HepG2 (cell line): ENCODE measurements at regions not wholly inside any gene's neighbourhood (a gene's known extent, or its start where the extent isn't known, plus 50 kb on each side); places are given as distances from the start of the nearest gene placed in this dataset.

Experiments used
- ATAC-seq: fragments of 200-7000 bp; cut with Tn5 transposase; 3 replicates; pipeline ENCODE4 v1.9.1; 2020; ENCODE audit warnings: mild to moderate bottlenecking, moderate library complexity
- BruUV-seq: library from RNA; stranded (reverse); fragments of 400-500 nt; replicated peaks from 2 replicates; lab custom pipeline; 2021; lab: Mats Ljungman, UMichigan
- CTCF ChIA-PET: fragments of 300-600 bp; formaldehyde crosslinking; extraction: SDS; loops from one replicate; lab custom pipeline; 2021; ENCODE audit warnings: low total read pairs, inconsistent platforms, low intra/inter-chr PET ratio; lab: Yijun Ruan, JAX
- POLR2A ChIA-PET: fragments of 350-600 bp; sonication (Branson Sonifier 250); formaldehyde crosslinking; loops from one replicate; lab custom pipeline; 2020; ENCODE audit warnings: antibody characterized with exemption, inconsistent platforms; lab: Yijun Ruan, JAX
- DNase-seq: peaks from one replicate; pipeline ENCODE4 v3.0.0-alpha.2; 2015; ENCODE audit warnings: low spot score
- FAIRE-seq: peaks from 3 replicates; lab custom pipeline; 2011; peaks lifted over from hg19 to GRCh38; lab: Jason Lieb, UNC
- H2AFZ ChIP-seq: one replicate; pipeline ENCODE4 v1.6.1; 2011; ENCODE audit warnings: low read length, inconsistent platforms
- H3K27ac ChIP-seq: fragments of 300-600 bp; 3 replicates; pipeline ENCODE4 v1.8.0; 2011; ENCODE audit warnings: mixed run types, mild to moderate bottlenecking, mixed read lengths, low read length, inconsistent platforms; ENCODE audit not compliant: insufficient read depth; ENCODE audit errors: extremely low read length
- H3K27me3 ChIP-seq, 2 experiments: fragments of 200-600 bp in 1 of 2; 2 replicates in 1 of 2; 3 replicates in 1 of 2; pipeline versions ENCODE4 v1.6.0 to v1.8.0; 2011; ENCODE audit warnings: low read length in 2 of 2, mild to moderate bottlenecking in 2 of 2, moderate library complexity in 2 of 2, inconsistent platforms in 1 of 2; ENCODE audit not compliant: insufficient read depth in 2 of 2, control insufficient read depth in 1 of 2
- H3K36me3 ChIP-seq, 2 experiments: fragments of 200-600 bp in 1 of 2; replicated peaks in 1 of 2; 2 replicates in 1 of 2; 3 replicates in 1 of 2; pipeline versions ENCODE4 v1.5.1 to v1.8.0; 2011; ENCODE audit warnings: low read length in 2 of 2, inconsistent platforms in 1 of 2; ENCODE audit not compliant: insufficient read depth in 2 of 2, control insufficient read depth in 1 of 2
- H3K4me1 ChIP-seq: 2 replicates; pipeline ENCODE4 v1.5.1; 2012; ENCODE audit warnings: low read length, inconsistent platforms; ENCODE audit not compliant: insufficient read depth
- H3K4me2 ChIP-seq: 2 replicates; pipeline ENCODE4 v1.6.0; 2011; ENCODE audit warnings: low read depth, low read length, inconsistent platforms
- H3K4me3 ChIP-seq, 3 experiments: fragments of 200-600 bp in 1 of 3; sonication (generic), shearing (Covaris generic) in 1 of 3; replicated peaks in 1 of 3; 2 replicates each; pipeline ENCODE4 v1.5.1; 2011 to 2016; ENCODE audit warnings: low read length in 3 of 3, inconsistent platforms in 2 of 3, low read depth in 2 of 3, mild to moderate bottlenecking in 2 of 3, control low read depth in 1 of 3, mixed read lengths in 1 of 3; ENCODE audit not compliant: insufficient read depth in 1 of 3
- H3K79me2 ChIP-seq: one replicate; pipeline ENCODE4 v1.6.1; 2011; ENCODE audit warnings: low read length, inconsistent platforms; ENCODE audit not compliant: insufficient read depth
- H3K9ac ChIP-seq: 2 replicates; pipeline ENCODE4 v1.6.0; 2011; ENCODE audit warnings: mild to moderate bottlenecking, low read depth, low read length, inconsistent platforms; ENCODE audit not compliant: insufficient read depth
- H3K9me3 ChIP-seq: 2 replicates; pipeline ENCODE4 v1.5.1; 2012; ENCODE audit warnings: mild to moderate bottlenecking, low read length
- H4K20me1 ChIP-seq: 2 replicates; pipeline ENCODE4 v1.6.0; 2011; ENCODE audit warnings: inconsistent platforms, mild to moderate bottlenecking, low read length, moderate library complexity; ENCODE audit not compliant: insufficient read depth
- EP300 ChIP-seq, 3 experiments: sonication (generic) in 1 of 3; formaldehyde crosslinking in 1 of 3; IDR thresholded peaks; 2 replicates each; pipeline versions ENCODE4 v1.5.1 to v1.6.1; 2011 to 2020; ENCODE audit warnings: low read depth in 2 of 3, low read length in 2 of 3, borderline replicate concordance in 1 of 3, improper control_type of control experiment in 1 of 3, mild to moderate bottlenecking in 1 of 3, missing genetic modification reagents in 1 of 3, moderate library complexity in 1 of 3
- FOXK2 ChIP-seq: fragments of 450-650 bp; IDR thresholded peaks from 2 replicates; pipeline ENCODE4 v1.6.1; 2016
- GABPB1 ChIP-seq: IDR thresholded peaks from 2 replicates; pipeline ENCODE4 v1.6.1; 2016; ENCODE audit warnings: mild to moderate bottlenecking, missing genetic modification reagents, moderate library complexity, missing compliant biosample characterization
- GFI1 ChIP-seq: sonication (generic); formaldehyde crosslinking; IDR thresholded peaks from 2 replicates; pipeline ENCODE4 v1.5.0; 2020; ENCODE audit warnings: missing genetic modification reagents, mild to moderate bottlenecking, borderline replicate concordance
- HIC2 ChIP-seq: sonication (generic); formaldehyde crosslinking; IDR thresholded peaks from 2 replicates; pipeline ENCODE4 v1.9.0; 2022; ENCODE audit warnings: low read depth, missing genetic modification reagents
- IRF1 ChIP-seq: sonication (generic); formaldehyde crosslinking; IDR thresholded peaks from 2 replicates; pipeline ENCODE4 v1.4.0; 2020; ENCODE audit warnings: low read depth, mild to moderate bottlenecking, missing genetic modification reagents
- JARID2 ChIP-seq: sonication (generic); formaldehyde crosslinking; IDR thresholded peaks from 2 replicates; pipeline ENCODE4 v1.8.1; 2023; ENCODE audit warnings: missing genetic modification reagents, inconsistent platforms; ENCODE audit not compliant: insufficient replicate concordance
- KDM3A ChIP-seq: IDR thresholded peaks from 2 replicates; pipeline ENCODE4 v1.6.1; 2018; ENCODE audit warnings: low read depth, missing compliant biosample characterization
- KLF15 ChIP-seq: sonication (generic); formaldehyde crosslinking; IDR thresholded peaks from 2 replicates; pipeline ENCODE4 v1.8.1; 2023; ENCODE audit warnings: borderline replicate concordance, mild to moderate bottlenecking, inconsistent platforms, missing genetic modification reagents, mixed read lengths
- MIER3 ChIP-seq: IDR thresholded peaks from 2 replicates; pipeline ENCODE4 v1.6.1; 2016; ENCODE audit warnings: missing compliant biosample characterization, borderline replicate concordance
- PAX8 ChIP-seq: sonication (generic); formaldehyde crosslinking; IDR thresholded peaks from 2 replicates; pipeline ENCODE4 v1.8.0; 2022; ENCODE audit warnings: mild to moderate bottlenecking, missing genetic modification reagents, borderline replicate concordance
- RFXANK ChIP-seq: IDR thresholded peaks from 2 replicates; pipeline ENCODE4 v1.6.1; 2016
- SCMH1 ChIP-seq: sonication (generic); formaldehyde crosslinking; IDR thresholded peaks from 2 replicates; pipeline ENCODE4 v1.9.0; 2021; ENCODE audit warnings: missing genetic modification reagents, mild to moderate bottlenecking, borderline replicate concordance
- TCF7 ChIP-seq: sonication (generic); IDR thresholded peaks from 2 replicates; pipeline ENCODE4 v1.6.1; 2016; ENCODE audit warnings: antibody characterized with exemption, low read depth
- THYN1 ChIP-seq: sonication (generic); formaldehyde crosslinking; IDR thresholded peaks from 2 replicates; pipeline ENCODE4 v1.8.1; 2023; ENCODE audit warnings: low read depth, mild to moderate bottlenecking, moderate library complexity, missing genetic modification reagents, borderline replicate concordance
- ZNF577 ChIP-seq: sonication (generic); formaldehyde crosslinking; IDR thresholded peaks from 2 replicates; pipeline ENCODE4 v1.4.0; 2020; ENCODE audit warnings: mild to moderate bottlenecking, low read depth, missing genetic modification reagents, borderline replicate concordance
- ZNF605 ChIP-seq: sonication (generic); formaldehyde crosslinking; IDR thresholded peaks from 2 replicates; pipeline ENCODE4 v1.8.0; 2022; ENCODE audit warnings: mild to moderate bottlenecking, missing genetic modification reagents
- ZNF703 ChIP-seq: sonication (generic); formaldehyde crosslinking; IDR thresholded peaks from 2 replicates; pipeline ENCODE4 v1.5.1; 2020; ENCODE audit warnings: missing genetic modification reagents, mild to moderate bottlenecking, moderate library complexity, borderline replicate concordance
- WGBS: methylation state at CpG from one replicate; pipeline ENCODE4 v1.1.6; 2017; ENCODE audit warnings: low lambda C conversion rate; 5-methylcytosine and 5-hydroxymethylcytosine counted together
- in situ Hi-C: cut with HindIII; loops from 2 replicates; pipeline ENCODE4 v1.10.0; 2017; ENCODE audit warnings: low pct_unique_long_range_greater_than_20kb; ENCODE audit not compliant: extremely low pct_ligation_motif_present
- intact Hi-C: fragments of 100-400 bp; cut with micrococcal nuclease; formaldehyde crosslinking; loops from one replicate; pipeline ENCODE4 v1.10.0; 2022; ENCODE audit not compliant: unreplicated experiment
- TF ChIP-seq, protein P1 (sequence below): IDR thresholded peaks from 2 replicates; pipeline ENCODE4 v1.6.1; 2016; ENCODE audit warnings: missing genetic modification reagents, missing compliant biosample characterization

DNA sequence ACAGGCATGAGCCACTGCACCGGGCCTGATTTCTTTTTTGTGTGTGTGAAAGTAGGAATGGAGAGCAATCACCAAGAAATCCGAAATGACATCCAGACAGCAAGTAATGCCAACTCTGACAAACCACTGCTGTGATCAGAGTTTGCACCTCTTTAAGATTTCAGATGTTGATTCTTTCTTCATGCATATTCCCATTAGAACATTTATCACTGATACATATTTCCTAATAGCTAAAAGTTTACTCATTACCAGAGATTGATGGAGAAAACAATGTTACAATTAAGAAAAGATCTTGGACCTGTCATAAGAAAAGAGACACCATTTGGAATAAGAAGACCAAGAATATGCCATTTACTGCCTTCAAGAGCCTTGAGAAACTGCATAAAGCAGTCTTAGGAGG is 217.0 kb upstream of the MGAT4C start (continued):
- TF ChIP-seq HIC2 (CRISPR knock-in tag) (no peak), SCMH1 (CRISPR knock-in tag) (no peak), GFI1 (CRISPR knock-in tag) (no peak), FOXK2 (no peak), JARID2 (CRISPR knock-in tag) (no peak)

DNA sequence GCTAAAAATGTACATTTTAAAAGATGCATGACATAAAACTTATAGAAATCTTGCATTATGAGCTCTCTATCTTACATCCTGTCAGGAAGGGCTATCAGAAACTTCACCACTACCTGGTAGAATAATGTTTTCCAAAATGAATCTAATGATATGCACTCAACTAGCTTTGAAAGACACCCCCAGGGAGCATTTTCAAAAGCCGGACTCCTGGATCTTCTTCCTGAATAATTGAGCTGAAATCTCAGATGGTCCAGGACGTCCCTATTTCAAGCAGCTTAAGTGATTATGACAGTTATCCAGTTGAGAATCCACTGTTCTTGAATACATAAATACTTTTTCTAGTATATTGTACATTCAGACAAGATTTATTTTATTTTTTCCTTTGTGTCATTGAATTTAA is 200.6 kb upstream of the MGAT4C start:
- H3K9ac ChIP-seq, result no peak overlapping the region
- TF ChIP-seq MIER3 (no peak), RFXANK (CRISPR knock-in tag) (no peak), GABPB1 (CRISPR knock-in tag) (no peak), TCF7 (no peak), ZNF577 (no peak), ZNF605 (CRISPR knock-in tag) (no peak), KLF15 (no peak), ZNF703 (no peak), PAX8 (CRISPR knock-in tag) (no peak), KDM3A (no peak), EP300 (IDR thresholded peaks at IDR 0.05; ENCODE audit: low read depth in 2 of 2, low read length in 2 of 2) (no peak), EP300 (CRISPR knock-in tag; IDR thresholded peaks at IDR 0.05; ENCODE audit: borderline replicate concordance) (no peak), THYN1 (CRISPR knock-in tag) (no peak), IRF1 (CRISPR knock-in tag) (no peak)
- TF ChIP-seq, protein P1, sequence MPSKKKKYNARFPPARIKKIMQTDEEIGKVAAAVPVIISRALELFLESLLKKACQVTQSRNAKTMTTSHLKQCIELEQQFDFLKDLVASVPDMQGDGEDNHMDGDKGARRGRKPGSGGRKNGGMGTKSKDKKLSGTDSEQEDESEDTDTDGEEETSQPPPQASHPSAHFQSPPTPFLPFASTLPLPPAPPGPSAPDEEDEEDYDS (CRISPR knock-in tag), result no peak
- 2% methylated on average over 2 of the region's 2 CpGs for WGBS
- H3K27me3 ChIP-seq, result no peaks in the 10 kb centered on the region
- ChIA-PET CTCF (no interaction called here), POLR2A (no interaction called here)
- H3K27ac ChIP-seq, result no peak overlapping the region
- ATAC-seq, result no peak
- no peak for DNase-seq
- no peak overlapping the region for H3K4me3 ChIP-seq
- no peaks in the 10 kb centered on the region for H3K9me3 ChIP-seq
- H3K4me2 ChIP-seq, result no peak overlapping the region
- no peaks in the 10 kb centered on the region for H4K20me1 ChIP-seq
- no peak overlapping the region for H2AFZ ChIP-seq
- intact Hi-C loops, result no loop called here
- no peaks in the 10 kb centered on the region for H3K4me1 ChIP-seq
- no peaks in the 10 kb centered on the region for H3K36me3 ChIP-seq
- no TSS peak for BruUV-seq
- no peak for FAIRE-seq
- H3K79me2 ChIP-seq, result no peaks in the 10 kb centered on the region
- in situ Hi-C loops, result no loop called here
